A204.1 (cell line): ENCODE measurements at regions not wholly inside any gene's neighbourhood (a gene's known extent, or its start where the extent isn't known, plus 50 kb on each side); places are given as distances from the start of the nearest gene placed in this dataset.
"Not testable (repeated sequence)": the region's sequence is repeated elsewhere in the genome, so short reads cannot be mapped to it uniquely, and the experiment has no call there.

Source experiments
- FAIRE-seq: peaks from 2 replicates; lab custom pipeline; 2012; peaks lifted over from hg19 to GRCh38; lab: Jason Lieb, UNC

DNA sequence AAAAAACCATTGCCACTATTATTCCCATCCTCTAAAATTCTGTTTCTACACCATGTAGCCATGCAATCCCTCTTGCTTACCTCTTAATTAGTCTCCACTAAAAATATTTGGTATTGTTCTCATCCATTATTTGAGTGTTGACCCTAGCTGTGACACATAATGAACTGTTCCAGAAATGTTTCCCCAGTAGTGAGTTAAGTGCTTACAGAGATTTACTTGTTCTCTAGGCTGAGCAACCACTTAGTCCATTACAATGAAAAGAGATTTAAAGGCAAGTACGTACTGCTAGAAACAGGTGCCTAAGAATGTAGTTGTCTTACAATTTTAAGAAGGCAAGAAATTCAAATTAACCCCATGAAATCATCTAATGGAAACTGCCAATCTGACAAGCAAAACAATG, 112.7 kb upstream of the PTPN13 start:
- FAIRE-seq: no peak

DNA sequence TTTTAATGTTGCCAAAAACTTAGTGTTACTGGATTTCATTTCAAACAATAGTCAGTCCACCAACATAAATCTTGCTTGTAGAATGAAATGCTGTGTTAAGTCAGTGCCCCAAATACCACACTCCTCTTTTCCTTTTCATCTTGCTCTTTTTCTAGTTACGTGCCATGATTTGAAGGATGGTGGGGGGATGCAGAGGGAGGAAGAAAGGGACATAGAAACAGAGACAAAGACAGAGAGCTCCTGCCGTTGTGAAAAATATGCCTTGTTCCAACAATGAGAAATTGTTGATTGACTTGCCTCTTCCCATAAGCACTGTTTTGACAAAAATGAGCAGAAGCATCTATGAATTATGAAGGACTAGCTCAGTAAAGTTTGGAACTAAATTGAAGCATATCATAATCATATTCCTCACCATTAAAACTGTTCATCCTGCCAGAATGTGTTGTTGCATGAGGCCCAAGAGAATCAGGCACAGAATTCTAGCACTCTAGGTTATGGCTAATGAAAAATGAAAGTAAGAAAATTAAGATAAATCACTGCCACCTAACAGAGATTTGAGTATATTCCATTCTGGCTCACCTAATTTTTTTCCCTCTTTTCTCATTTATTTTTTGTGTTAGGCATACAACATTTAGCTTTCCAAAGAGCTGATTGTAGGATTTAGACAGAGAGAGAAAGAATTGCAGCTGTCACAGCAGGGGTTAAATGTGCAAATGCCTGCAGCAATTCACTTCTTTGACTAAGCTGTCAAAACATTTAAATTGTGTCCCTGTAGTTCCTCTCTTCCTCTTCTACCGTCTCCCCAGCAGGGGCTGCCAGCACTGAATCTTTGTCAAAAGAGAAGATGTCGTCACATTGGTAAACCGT, 111.6 kb upstream of the PTPN13 start:
- no peak for FAIRE-seq

- no peak for FAIRE-seq
These were observed 111.0 kb upstream of the PTPN13 start for GRCh38 chr4:86483173-86483490.

GRCh38 chr4:86483773-86484172, 110.3 kb upstream of the PTPN13 start:
- FAIRE-seq: no peak

GRCh38 chr4:86484241-86484640, 109.9 kb upstream of the PTPN13 start:
- no peak for FAIRE-seq

DNA sequence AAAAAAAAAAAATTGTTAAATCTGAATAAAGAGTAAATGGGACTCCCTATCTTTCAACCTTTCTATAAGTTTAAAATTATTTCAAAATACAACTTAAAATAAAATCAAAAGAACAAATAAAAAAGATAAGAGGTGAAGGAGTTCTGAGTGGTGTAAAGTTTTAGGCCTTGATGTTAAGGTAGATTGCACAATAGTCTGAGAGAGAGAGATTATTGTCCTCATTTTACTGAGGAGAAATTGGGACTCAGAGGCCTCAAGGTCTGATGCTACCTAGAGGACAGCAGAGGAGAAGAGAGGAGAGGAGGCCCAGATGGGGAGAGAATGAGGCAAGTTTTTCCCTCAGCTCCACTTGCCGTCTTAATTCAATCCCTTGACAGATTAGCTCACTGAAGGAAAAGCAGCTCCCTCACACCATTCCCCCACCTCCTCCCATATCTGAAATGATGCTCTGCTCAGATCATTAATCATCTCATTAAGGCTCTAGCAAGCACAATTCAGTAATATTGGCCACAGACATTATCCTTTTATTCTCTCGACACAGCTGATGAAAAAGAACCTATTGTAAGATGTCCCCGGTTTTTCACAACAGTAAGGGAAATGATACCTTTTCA, 106.3 kb upstream of the PTPN13 start:
- no peak for FAIRE-seq

DNA sequence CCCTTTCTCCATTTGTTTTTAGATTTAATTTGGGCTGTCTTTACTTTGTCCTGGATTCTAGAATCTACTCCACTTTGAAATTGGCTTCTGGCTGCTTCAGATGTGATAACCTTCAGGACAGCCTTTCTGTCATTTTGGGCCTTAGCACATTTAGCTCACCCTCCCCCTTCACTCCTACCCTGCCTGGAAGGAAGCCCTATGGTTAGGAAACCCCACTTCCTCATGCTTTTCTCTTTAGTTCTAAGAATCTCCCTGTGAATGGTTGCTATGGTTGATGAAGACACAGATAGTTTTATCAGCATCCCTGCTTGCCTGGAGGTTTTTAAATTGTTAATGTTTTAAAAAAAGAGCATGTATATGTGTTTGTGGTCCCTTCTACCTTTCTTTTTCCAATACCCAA, 100.7 kb upstream of the PTPN13 start:
- FAIRE-seq: no peak

DNA sequence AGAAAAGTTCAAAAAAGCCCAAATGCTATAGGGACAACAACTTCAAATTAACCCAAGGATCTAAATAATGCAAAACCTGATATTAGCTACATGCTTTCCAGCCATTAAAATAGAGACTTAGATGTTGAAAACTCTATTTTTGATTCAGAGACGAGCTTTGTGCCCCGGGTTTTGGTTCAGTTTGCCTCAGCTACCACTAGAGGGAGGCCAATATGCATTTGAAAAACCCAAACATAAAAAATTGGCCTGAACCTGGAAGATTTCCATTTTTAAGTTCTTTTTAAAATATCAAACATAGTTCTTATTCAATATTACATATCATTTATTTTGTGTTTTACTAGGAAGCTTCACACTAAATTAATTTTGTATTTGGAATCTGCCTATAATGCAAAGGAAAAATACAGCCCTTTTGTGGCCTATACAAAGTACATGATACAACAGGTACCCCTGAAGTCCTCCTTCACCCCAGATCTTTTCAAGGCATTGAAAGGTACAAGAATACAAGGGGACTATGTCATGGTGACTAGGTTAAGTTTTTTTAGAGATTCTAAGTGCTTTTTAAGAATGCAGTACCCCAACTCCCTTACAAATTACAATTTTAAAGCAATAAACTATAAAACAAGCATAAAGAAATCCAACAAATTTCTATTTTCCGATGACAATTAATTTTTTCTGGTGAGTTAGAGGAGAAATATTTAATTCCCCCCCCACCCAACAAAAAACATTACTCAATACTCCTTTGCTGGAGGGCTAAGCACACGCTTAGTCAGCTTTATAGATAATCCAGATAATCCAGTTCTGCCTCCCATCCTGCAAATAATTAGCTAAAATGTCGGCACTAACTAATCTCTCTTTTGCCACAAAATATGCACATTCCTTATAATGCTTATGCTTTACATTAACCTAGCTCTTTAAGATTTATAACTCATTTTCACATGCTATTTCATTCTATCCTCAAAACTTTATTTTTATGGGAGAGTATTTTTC, 97.7 kb upstream of the PTPN13 start:
- FAIRE-seq: peak; percentile 95

DNA sequence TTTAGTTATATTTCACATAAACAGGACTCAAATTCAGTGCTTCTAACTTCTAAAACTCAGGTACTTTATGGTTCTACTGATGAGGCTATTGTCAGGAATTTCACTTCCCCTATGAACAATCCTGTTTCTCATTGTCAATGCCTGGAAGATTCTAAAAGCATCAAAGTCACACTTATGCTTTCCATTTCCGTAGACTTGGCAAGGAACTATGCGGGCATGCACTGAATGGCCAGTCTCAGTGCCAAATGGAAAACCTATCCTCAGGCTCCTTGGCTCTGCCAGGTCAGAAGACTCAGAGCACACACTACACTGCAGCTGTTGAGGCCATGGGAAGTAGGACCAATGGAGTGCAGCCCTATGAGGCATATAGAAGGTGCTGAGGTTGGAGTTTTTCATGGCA, 97.0 kb upstream of the PTPN13 start:
- FAIRE-seq: no peak

- FAIRE-seq: peak; percentile 89
These were observed 95.9 kb upstream of the PTPN13 start for GRCh38 chr4:86497980-86498862.

DNA sequence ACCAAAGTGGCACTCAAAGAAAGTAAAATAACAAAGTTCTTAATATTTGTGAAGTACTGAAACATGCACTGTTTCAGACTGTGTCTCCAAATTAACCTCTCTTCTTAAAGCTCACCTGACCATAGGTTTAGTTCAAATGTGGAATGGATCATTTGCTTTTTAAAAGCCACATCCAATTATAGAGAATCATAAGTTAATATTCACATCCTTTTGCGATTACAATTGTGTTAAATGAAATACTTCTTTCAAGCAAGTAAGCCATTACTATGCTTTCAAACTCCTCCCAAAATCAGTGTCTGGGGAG, 95.3 kb upstream of the PTPN13 start:
- no peak for FAIRE-seq

- no peak for FAIRE-seq
These were observed 93.6 kb upstream of the PTPN13 start for GRCh38 chr4:86500527-86500926.

- FAIRE-seq: no peak
These were observed 92.0 kb upstream of the PTPN13 start for GRCh38 chr4:86502081-86502480.

GRCh38 chr4:86506591-86506990, 87.5 kb upstream of the PTPN13 start:
- no peak for FAIRE-seq

- no peak for FAIRE-seq
These were observed 85.7 kb upstream of the PTPN13 start for GRCh38 chr4:86508436-86508835.

DNA sequence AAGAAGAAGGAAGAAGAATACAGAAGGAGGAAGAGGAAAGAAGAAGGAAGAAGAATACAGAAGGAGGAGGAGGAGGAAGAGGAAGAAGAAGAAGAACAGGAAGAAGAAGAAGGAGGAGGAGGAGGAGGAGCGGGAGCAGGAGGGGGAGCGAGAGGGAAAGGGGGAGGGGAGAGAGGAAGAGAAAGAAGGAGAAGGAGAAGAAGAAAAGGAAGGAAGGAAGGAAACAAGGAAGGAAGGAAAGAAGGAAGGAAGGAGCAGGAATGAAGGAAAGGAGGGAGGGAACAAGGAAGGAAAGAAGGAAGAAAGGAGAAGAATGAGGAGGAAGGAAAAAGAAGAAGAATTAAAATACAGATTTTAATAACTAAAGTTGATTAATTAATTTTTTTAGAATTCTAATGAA, 82.5 kb upstream of the PTPN13 start:
- no peak for FAIRE-seq

GRCh38 chr4:86512631-86513030, 81.5 kb upstream of the PTPN13 start:
- no peak for FAIRE-seq

GRCh38 chr4:86515963-86516362, 78.2 kb upstream of the PTPN13 start:
- not testable (repeated sequence) for FAIRE-seq

DNA sequence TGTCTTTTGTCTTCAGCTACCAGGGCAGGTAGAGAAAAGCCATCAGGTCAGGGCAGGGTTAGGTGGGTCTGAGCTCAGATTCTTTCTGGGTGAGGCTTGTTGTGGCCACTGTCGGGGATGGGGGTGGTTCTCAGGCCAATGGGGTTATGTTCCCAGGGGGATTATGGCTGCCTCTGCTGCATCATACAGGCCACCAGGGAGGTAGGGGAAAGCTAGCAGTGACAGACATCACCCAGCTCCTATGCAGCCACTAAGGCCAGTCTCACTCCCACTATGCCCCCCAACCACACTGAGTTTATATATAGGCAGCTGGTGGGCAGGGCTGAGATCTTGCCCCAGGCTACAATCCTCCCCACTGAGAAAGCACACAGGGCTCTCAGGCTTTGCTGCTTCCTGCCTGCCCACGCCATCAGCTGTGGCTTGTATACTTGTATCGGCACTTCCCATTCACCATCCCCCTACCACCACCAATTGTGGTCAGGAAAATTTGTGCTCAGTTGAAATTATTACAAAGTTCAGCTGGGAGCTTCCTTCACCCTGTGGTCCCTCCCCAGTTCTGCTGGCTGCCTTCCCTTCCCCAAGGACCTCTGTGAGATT, 72.6 kb upstream of the PTPN13 start:
- FAIRE-seq: no peak

DNA sequence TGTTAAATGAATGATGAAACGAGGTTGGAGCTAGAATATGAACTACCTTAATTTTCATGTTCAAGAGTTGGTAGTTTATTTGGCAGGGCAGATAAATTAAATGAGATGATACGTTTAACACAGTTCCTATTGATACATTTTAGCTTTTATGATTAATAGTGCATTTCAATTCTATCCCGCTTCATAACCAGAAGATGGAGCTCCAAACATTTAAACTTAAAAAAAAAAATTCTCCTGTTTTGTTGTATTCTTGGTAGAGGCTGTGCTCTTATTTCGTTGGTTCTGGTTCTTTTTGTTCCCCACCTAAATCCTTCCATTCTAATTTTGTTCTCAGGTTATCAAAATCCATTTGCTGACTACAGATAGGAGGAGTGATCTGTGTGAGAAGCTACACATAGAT, 71.8 kb upstream of the PTPN13 start:
- peak; percentile 59 for FAIRE-seq

- no peak for FAIRE-seq
These were observed 70.8 kb upstream of the PTPN13 start for GRCh38 chr4:86523333-86523732.

DNA sequence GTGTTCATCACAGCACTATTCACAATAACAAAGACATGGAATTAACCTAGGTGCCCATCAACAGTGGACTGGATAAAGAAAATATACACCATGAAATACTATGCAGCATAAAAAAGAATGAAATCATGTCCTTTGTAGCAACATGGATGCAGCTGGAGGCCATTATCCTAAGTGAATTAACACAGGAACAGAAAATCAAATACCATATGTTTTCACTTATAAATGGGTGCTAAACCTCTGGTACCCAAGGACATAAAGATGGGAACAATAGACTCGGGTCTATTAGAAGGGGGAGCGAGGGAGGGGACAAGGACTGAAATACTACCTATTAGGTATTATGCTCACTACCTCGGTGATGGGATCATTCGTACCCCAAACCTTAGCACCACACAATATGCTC, 66.4 kb upstream of the PTPN13 start:
- FAIRE-seq: not testable (repeated sequence)
